ENCODE measurements at regions not wholly inside any gene's neighbourhood (a gene's known extent, or its start where the extent isn't known, plus 50 kb on each side); places are given as distances from the start of the nearest gene placed in this dataset.

- Histone ChIP-seq H3K9me3 (replicated peaks; ENCODE audit: control insufficient read depth, insufficient read depth, low read length) (no peaks in the 10 kb centered on the region), H3K9ac (replicated peaks; ENCODE audit: extremely low read depth, insufficient read depth, low read length) (no peak overlapping the region), H3K4me3 (replicated peaks in 1 of 3; ENCODE audit: insufficient read depth in 1 of 3, low read depth in 1 of 3, low read length in 3 of 3) (no peak overlapping the region), H3K9me1 (replicated peaks; ENCODE audit: control insufficient read depth, extremely low read depth, insufficient read depth, low read length) (no peaks in the 10 kb centered on the region), H3K4me2 (ENCODE audit: insufficient read depth, low read length) (no peak overlapping the region), H3K27ac (ENCODE audit: insufficient read depth, low read depth, low read length) (no peak overlapping the region), H2AFZ (ENCODE audit: low read depth, low read length) (no peak overlapping the region), H3K4me1 (ENCODE audit: control insufficient read depth, extremely low read depth, insufficient read depth, low read length) (peaks cover 33% of the 10 kb centered on the region), H3K27me3 (ENCODE audit: control insufficient read depth in 2 of 2, insufficient read depth in 2 of 2, low read length in 2 of 2) (no peaks in the 10 kb centered on the region), H3K79me2 (ENCODE audit: control insufficient read depth, insufficient read depth, low read length) (no peaks in the 10 kb centered on the region), H4K20me1 (replicated peaks; ENCODE audit: control insufficient read depth, extremely low read depth, insufficient read depth, low read length) (no peaks in the 10 kb centered on the region), H3K36me3 (ENCODE audit: control insufficient read depth in 2 of 2, extremely low read depth in 1 of 2, insufficient read depth in 2 of 2, low read length in 2 of 2) (no peaks in the 10 kb centered on the region)
- ChIA-PET CTCF (no interaction called here), POLR2A (no interaction called here)
- FAIRE-seq (no peak), DNase-seq (ENCODE audit: low read depth, low spot score) (no peak)
- TF ChIP-seq POLR2A (IDR thresholded peaks at IDR 0.05; ENCODE audit: low read depth, low read length) (no peak), FOS (IDR thresholded peaks at IDR 0.05; ENCODE audit: borderline replicate concordance, insufficient read depth, low read length) (no peak), EZH2 (IDR thresholded peaks at IDR 0.05; ENCODE audit: borderline replicate concordance, low read depth, low read length, severe bottlenecking) (no peak), GATA2 (IDR thresholded peaks at IDR 0.05; ENCODE audit: insufficient read depth, insufficient read length, low read depth, low read length) (no peak), MYC (IDR thresholded peaks at IDR 0.05; ENCODE audit: low read depth, low read length) (no peak), POLR2AphosphoS5 (IDR thresholded peaks at IDR 0.05; ENCODE audit: insufficient read depth, low read depth, low read length) (no peak), JUN (IDR thresholded peaks at IDR 0.05; ENCODE audit: borderline replicate concordance, insufficient read depth, insufficient read length, low read depth) (no peak)
- TF ChIP-seq, protein P1, sequence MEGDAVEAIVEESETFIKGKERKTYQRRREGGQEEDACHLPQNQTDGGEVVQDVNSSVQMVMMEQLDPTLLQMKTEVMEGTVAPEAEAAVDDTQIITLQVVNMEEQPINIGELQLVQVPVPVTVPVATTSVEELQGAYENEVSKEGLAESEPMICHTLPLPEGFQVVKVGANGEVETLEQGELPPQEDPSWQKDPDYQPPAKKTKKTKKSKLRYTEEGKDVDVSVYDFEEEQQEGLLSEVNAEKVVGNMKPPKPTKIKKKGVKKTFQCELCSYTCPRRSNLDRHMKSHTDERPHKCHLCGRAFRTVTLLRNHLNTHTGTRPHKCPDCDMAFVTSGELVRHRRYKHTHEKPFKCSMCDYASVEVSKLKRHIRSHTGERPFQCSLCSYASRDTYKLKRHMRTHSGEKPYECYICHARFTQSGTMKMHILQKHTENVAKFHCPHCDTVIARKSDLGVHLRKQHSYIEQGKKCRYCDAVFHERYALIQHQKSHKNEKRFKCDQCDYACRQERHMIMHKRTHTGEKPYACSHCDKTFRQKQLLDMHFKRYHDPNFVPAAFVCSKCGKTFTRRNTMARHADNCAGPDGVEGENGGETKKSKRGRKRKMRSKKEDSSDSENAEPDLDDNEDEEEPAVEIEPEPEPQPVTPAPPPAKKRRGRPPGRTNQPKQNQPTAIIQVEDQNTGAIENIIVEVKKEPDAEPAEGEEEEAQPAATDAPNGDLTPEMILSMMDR (IDR thresholded peaks at IDR 0.05; ENCODE audit: extremely low read depth in 1 of 2, insufficient read depth in 1 of 2, low read depth in 1 of 2, low read length in 2 of 2): no peak
- TF ChIP-seq, protein P2, sequence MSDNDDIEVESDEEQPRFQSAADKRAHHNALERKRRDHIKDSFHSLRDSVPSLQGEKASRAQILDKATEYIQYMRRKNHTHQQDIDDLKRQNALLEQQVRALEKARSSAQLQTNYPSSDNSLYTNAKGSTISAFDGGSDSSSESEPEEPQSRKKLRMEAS (IDR thresholded peaks at IDR 0.05; ENCODE audit: insufficient read depth, insufficient read length): no peak
- intact Hi-C loops (cut with micrococcal nuclease) (no loop called here), dilution Hi-C loops (cut with MboI; ENCODE audit: extremely low pct_ligation_motif_present, low sequenced_read_pairs) (no loop called here)
- no TSS peak for BruUV-seq (replicated peaks)
These were observed 402.0 kb upstream of the TBL1XR1 start for GRCh38 chr3:177599326-177599725.
